ENCODE measurements at regions not wholly inside any gene's neighbourhood (a gene's known extent, or its start where the extent isn't known, plus 50 kb on each side); places are given as distances from the start of the nearest gene placed in this dataset.

DNA sequence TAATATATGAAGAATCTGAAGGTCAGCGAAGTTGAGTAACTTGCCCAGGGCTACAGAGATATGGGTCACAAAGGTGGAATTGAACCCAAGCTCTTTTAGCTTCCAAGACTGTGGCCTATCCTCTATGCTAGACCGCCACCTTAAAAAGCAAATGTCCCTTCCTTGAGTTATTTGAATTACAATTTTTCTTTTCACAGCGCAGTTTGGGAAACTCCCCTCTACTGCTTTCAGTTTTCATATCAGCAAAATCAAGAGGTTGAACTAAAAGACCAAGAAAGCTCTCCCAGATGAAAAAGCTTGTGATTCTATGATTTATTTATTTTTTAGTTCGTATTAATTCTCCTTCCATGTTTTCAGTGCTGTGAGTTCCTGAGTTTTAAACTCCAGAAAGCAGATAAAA lies 174.5 kb upstream of the C1QTNF7 start:
- TF ChIP-seq, protein P1, sequence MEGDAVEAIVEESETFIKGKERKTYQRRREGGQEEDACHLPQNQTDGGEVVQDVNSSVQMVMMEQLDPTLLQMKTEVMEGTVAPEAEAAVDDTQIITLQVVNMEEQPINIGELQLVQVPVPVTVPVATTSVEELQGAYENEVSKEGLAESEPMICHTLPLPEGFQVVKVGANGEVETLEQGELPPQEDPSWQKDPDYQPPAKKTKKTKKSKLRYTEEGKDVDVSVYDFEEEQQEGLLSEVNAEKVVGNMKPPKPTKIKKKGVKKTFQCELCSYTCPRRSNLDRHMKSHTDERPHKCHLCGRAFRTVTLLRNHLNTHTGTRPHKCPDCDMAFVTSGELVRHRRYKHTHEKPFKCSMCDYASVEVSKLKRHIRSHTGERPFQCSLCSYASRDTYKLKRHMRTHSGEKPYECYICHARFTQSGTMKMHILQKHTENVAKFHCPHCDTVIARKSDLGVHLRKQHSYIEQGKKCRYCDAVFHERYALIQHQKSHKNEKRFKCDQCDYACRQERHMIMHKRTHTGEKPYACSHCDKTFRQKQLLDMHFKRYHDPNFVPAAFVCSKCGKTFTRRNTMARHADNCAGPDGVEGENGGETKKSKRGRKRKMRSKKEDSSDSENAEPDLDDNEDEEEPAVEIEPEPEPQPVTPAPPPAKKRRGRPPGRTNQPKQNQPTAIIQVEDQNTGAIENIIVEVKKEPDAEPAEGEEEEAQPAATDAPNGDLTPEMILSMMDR (IDR thresholded peaks at IDR 0.05), result no peak
- no peak for TF ChIP-seq POLR2A (IDR thresholded peaks at IDR 0.05)

All from body of pancreas (tissue), 4 donors.